Astrocyte of the spinal cord (primary cell): ENCODE measurements at regions not wholly inside any gene's neighbourhood (a gene's known extent, or its start where the extent isn't known, plus 50 kb on each side); places are given as distances from the start of the nearest gene placed in this dataset.

Experiments
- DNase-seq: peaks from one replicate; pipeline ENCODE4 v3.0.0; 2011; ENCODE audit warnings: low read depth, low spot score
- H3K4me3 ChIP-seq: 2 replicates; pipeline ENCODE4 v1.5.1; 2011; ENCODE audit warnings: low read depth, mild to moderate bottlenecking, low read length, moderate library complexity
- in situ Hi-C: cut with HindIII; loops from 2 replicates; pipeline ENCODE4 v1.10.0; 2017; ENCODE audit warnings: low sequenced_read_pairs
- TF ChIP-seq, protein P1 (sequence below): IDR thresholded peaks from 2 replicates; pipeline ENCODE4 v1.5.1; 2012; ENCODE audit warnings: low read depth, mild to moderate bottlenecking, low read length, inconsistent platforms

DNA sequence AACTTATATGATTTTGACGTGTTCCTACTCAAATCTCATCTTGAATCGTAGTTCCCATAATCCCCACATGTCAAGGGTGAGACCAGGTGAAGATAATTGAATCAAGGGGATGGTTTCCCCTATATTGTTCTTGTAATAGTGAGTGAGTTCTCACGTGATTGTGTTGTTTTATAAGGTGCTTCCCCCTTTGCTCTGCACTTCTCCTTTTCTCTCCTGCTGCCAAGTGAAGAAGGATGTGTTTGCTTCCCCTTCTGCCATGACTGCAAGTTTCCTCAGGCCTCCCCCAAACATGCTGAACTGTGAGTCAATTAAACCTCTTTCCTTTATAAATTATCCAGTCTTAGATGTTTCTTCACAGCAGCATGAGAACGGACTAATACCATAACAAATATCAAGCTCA lies 83.2 kb downstream of the MANEA start:
- DNase-seq, result no peak
- in situ Hi-C loops, result no loop called here
- TF ChIP-seq, protein P1, sequence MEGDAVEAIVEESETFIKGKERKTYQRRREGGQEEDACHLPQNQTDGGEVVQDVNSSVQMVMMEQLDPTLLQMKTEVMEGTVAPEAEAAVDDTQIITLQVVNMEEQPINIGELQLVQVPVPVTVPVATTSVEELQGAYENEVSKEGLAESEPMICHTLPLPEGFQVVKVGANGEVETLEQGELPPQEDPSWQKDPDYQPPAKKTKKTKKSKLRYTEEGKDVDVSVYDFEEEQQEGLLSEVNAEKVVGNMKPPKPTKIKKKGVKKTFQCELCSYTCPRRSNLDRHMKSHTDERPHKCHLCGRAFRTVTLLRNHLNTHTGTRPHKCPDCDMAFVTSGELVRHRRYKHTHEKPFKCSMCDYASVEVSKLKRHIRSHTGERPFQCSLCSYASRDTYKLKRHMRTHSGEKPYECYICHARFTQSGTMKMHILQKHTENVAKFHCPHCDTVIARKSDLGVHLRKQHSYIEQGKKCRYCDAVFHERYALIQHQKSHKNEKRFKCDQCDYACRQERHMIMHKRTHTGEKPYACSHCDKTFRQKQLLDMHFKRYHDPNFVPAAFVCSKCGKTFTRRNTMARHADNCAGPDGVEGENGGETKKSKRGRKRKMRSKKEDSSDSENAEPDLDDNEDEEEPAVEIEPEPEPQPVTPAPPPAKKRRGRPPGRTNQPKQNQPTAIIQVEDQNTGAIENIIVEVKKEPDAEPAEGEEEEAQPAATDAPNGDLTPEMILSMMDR, result no peak
- no peak overlapping the region for H3K4me3 ChIP-seq

DNA sequence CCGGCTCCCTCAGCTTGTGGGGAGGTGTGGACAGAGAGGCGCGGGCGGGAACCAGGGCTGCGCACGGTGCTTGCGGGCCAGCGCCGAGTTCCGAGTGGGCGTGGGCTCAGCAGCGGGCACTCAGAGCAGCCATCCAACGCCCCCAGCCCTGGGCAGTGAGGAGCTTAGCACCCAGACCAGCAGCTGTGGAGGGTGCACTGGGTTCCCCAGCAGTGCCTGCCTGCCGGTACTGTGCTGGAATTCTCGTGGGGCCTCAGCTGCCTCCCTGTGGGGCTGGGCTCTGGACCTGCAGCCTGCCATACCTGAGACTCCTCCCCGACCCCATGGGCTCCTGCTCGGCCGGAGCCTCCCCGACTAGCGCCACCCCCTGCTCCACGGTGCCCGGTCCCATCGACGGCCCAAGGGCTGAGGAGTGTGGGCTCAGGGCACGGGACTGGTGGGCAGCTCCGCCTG lies 92.7 kb downstream of the MANEA start:
- DNase-seq, result no peak
- no peak overlapping the region for H3K4me3 ChIP-seq
- TF ChIP-seq, protein P1, result no peak
- in situ Hi-C loops, result no loop called here

DNA sequence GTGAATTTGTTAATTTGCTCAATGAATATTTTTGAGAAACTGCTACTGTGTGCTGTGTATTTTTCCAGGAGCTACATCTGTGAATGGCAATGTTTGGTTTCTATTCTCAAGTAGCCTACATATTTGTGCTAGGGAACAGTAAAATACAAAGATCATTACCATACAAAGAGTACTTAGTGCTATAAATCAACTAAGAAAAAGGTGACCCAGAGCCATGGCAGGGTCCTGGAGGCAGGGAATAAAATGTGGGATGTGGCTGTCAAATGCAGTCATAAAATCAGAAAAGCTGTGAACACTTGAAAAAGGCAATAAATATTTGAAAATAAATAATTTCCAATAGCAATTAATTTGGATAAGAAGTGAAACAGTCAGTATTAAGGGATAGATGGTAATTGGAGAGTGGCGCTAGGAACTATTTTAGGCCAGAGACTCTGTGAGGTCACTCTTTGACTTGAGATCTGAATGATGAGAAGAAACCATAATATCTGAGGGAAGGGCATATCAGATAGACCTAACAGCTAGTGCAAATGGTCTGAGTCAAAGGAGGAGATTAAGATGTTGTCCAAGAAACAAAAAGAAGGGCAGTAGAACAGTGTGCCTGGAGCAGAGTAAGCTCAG lies 98.8 kb downstream of the MANEA start:
- in situ Hi-C loops, result no loop called here
- no peak for DNase-seq
- TF ChIP-seq, protein P1, result no peak
- no peak overlapping the region for H3K4me3 ChIP-seq

DNA sequence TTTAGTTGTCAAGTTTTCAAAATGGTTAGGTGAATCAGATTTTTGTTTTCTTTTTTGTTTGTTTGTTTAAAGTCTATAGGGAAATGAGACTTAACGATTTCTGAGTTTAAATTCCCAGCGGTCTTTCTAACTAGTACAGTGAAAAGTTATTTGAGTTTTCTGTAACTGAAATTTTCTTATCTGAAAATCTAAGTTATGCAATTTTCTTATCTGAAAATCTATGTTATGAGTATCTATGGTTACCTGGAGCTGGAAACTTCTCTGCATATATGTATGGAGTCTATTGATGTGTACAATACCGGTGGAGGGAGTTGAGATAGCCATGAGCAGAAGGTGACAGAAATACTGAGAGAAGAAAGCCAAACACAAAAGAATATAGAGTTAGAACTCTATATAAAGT lies 102.6 kb downstream of the MANEA start:
- in situ Hi-C loops, result no loop called here
- TF ChIP-seq, protein P1, result no peak
- no peak overlapping the region for H3K4me3 ChIP-seq
- DNase-seq, result no peak

DNA sequence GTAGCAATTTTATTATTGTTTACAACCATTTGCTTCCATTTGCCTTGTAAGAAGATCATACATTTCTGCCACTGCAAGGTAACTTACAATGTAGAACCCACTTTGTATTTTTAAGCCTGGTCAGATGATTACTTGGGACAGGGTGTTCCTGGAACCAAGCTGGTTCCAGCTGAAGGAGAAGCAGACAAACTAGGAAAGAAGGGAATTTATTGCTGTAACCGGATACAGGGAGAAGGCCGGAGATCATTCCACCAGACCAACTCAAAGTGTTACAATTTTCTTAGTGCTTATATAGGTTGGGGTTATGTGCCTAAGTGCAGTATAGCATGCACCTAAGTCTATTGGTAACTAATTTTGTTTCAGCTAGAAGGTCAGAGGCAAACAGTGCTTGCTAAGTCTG lies 104.4 kb downstream of the MANEA start:
- in situ Hi-C loops, result no loop called here
- no peak overlapping the region for H3K4me3 ChIP-seq
- no peak for DNase-seq
- TF ChIP-seq, protein P1, result no peak

DNA sequence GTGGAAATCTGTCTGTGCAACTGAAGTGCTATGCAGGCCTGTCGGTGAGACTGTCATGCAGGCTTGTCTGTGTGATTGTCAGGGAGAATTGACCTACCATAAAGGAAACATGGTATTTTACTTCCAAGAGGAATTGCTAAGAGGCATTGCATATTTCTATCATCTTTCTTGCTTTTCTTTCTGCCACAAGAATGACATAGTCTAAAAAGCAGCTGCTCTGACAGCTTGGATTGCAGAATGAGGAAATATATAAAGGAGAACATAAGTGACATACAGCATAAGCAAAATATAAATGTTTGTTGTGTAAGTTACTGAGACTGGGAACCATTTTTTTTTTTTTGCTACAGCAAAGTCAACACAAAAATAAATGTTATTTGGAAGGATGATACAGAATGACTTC lies 105.1 kb downstream of the MANEA start:
- no peak for DNase-seq
- H3K4me3 ChIP-seq, result no peak overlapping the region
- in situ Hi-C loops, result no loop called here
- TF ChIP-seq, protein P1, result no peak
